ENCODE measurements at regions not wholly inside any gene's neighbourhood (a gene's known extent, or its start where the extent isn't known, plus 50 kb on each side); places are given as distances from the start of the nearest gene placed in this dataset.

GRCh38 chr11:116173506-116173905 is 599.3 kb downstream of the BUD13 start:
- TF ChIP-seq, protein P1, sequence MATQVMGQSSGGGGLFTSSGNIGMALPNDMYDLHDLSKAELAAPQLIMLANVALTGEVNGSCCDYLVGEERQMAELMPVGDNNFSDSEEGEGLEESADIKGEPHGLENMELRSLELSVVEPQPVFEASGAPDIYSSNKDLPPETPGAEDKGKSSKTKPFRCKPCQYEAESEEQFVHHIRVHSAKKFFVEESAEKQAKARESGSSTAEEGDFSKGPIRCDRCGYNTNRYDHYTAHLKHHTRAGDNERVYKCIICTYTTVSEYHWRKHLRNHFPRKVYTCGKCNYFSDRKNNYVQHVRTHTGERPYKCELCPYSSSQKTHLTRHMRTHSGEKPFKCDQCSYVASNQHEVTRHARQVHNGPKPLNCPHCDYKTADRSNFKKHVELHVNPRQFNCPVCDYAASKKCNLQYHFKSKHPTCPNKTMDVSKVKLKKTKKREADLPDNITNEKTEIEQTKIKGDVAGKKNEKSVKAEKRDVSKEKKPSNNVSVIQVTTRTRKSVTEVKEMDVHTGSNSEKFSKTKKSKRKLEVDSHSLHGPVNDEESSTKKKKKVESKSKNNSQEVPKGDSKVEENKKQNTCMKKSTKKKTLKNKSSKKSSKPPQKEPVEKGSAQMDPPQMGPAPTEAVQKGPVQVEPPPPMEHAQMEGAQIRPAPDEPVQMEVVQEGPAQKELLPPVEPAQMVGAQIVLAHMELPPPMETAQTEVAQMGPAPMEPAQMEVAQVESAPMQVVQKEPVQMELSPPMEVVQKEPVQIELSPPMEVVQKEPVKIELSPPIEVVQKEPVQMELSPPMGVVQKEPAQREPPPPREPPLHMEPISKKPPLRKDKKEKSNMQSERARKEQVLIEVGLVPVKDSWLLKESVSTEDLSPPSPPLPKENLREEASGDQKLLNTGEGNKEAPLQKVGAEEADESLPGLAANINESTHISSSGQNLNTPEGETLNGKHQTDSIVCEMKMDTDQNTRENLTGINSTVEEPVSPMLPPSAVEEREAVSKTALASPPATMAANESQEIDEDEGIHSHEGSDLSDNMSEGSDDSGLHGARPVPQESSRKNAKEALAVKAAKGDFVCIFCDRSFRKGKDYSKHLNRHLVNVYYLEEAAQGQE (IDR thresholded peaks at IDR 0.05), result no peak
- no peak for TF ChIP-seq ZBTB33 (IDR thresholded peaks at IDR 0.05)
- TF ChIP-seq, protein P2, sequence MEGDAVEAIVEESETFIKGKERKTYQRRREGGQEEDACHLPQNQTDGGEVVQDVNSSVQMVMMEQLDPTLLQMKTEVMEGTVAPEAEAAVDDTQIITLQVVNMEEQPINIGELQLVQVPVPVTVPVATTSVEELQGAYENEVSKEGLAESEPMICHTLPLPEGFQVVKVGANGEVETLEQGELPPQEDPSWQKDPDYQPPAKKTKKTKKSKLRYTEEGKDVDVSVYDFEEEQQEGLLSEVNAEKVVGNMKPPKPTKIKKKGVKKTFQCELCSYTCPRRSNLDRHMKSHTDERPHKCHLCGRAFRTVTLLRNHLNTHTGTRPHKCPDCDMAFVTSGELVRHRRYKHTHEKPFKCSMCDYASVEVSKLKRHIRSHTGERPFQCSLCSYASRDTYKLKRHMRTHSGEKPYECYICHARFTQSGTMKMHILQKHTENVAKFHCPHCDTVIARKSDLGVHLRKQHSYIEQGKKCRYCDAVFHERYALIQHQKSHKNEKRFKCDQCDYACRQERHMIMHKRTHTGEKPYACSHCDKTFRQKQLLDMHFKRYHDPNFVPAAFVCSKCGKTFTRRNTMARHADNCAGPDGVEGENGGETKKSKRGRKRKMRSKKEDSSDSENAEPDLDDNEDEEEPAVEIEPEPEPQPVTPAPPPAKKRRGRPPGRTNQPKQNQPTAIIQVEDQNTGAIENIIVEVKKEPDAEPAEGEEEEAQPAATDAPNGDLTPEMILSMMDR (IDR thresholded peaks at IDR 0.05; ENCODE audit: low read depth, low read length, missing input control), result no peak
- no peak for TF ChIP-seq RXRA (IDR thresholded peaks at IDR 0.05)
- no peak for TF ChIP-seq JUND (IDR thresholded peaks at IDR 0.05)
- TF ChIP-seq, protein P3, sequence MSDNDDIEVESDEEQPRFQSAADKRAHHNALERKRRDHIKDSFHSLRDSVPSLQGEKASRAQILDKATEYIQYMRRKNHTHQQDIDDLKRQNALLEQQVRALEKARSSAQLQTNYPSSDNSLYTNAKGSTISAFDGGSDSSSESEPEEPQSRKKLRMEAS (IDR thresholded peaks at IDR 0.05), result no peak
- TF ChIP-seq YY1 (IDR thresholded peaks at IDR 0.05), result no peak
- no peak for TF ChIP-seq RAD21 (IDR thresholded peaks at IDR 0.05)
- TF ChIP-seq TAF1 (conservative IDR thresholded peaks at IDR 0.05), result no peak
- TF ChIP-seq SP1 (IDR thresholded peaks at IDR 0.05), result no peak
- no peak for TF ChIP-seq GABPA (IDR thresholded peaks at IDR 0.05 in 1 of 2, conservative IDR thresholded peaks at IDR 0.05 in 1 of 2)
